ENCODE measurements at regions not wholly inside any gene's neighbourhood (a gene's known extent, or its start where the extent isn't known, plus 50 kb on each side); places are given as distances from the start of the nearest gene placed in this dataset.

- no peak overlapping the region for H3K27ac ChIP-seq
- TF ChIP-seq ZFX (IDR thresholded peaks at IDR 0.05; ENCODE audit: borderline replicate concordance) (no peak), CTCF (IDR thresholded peaks at IDR 0.05) (no peak)
Observed at GRCh38 chr22:48886604-48887393, 940.9 kb downstream of the BRD1 start.

GRCh38 chr22:48885919-48886305, 941.8 kb downstream of the BRD1 start:
- TF ChIP-seq ZFX (IDR thresholded peaks at IDR 0.05; ENCODE audit: borderline replicate concordance), result no peak
- TF ChIP-seq CTCF (IDR thresholded peaks at IDR 0.05), result no peak

GRCh38 chr22:48885271-48885918, 942.3 kb downstream of the BRD1 start:
- TF ChIP-seq ZFX (IDR thresholded peaks at IDR 0.05; ENCODE audit: borderline replicate concordance), result no peak
- TF ChIP-seq CTCF (IDR thresholded peaks at IDR 0.05), result no peak
- H3K27ac ChIP-seq, result no peak overlapping the region

More at GRCh38 chr22:48885919-48886305, 941.8 kb downstream of the BRD1 start:
- H3K27ac ChIP-seq, result no peak overlapping the region

GRCh38 chr22:48884786-48885185, 942.9 kb downstream of the BRD1 start:
- H3K27ac ChIP-seq, result no peak overlapping the region
- TF ChIP-seq CTCF (IDR thresholded peaks at IDR 0.05), result no peak
- no peak for TF ChIP-seq ZFX (IDR thresholded peaks at IDR 0.05; ENCODE audit: borderline replicate concordance)

- no peak overlapping the region for H3K27ac ChIP-seq
- no peak for TF ChIP-seq CTCF (IDR thresholded peaks at IDR 0.05)
- TF ChIP-seq ZFX (IDR thresholded peaks at IDR 0.05; ENCODE audit: borderline replicate concordance), result no peak
Observed at GRCh38 chr22:48884324-48884723, 943.3 kb downstream of the BRD1 start.

- H3K27ac ChIP-seq, result no peak overlapping the region
- TF ChIP-seq CTCF (IDR thresholded peaks at IDR 0.05) (no peak), ZFX (IDR thresholded peaks at IDR 0.05; ENCODE audit: borderline replicate concordance) (no peak)
Observed at GRCh38 chr22:48883211-48883960, 944.3 kb downstream of the BRD1 start.
